GM12878 (cell line): ENCODE measurements at regions not wholly inside any gene's neighbourhood (a gene's known extent, or its start where the extent isn't known, plus 50 kb on each side); places are given as distances from the start of the nearest gene placed in this dataset.

Source experiments
- ATAC-seq: fragments of 200-7000 bp; cut with Tn5 transposase; 3 replicates; pipeline ENCODE4 v1.9.1; 2020; ENCODE audit warnings: mild to moderate bottlenecking, moderate library complexity
- BruUV-seq: library from RNA; stranded (reverse); fragments of 400-500 nt; replicated peaks from 2 replicates; lab custom pipeline; 2021; lab: Mats Ljungman, UMichigan
- CTCF ChIA-PET: fragments of 300-600 bp; sonication (Branson Sonifier 250); formaldehyde crosslinking; extraction: SDS; loops from one replicate; lab custom pipeline; 2021; ENCODE audit warnings: inconsistent platforms; lab: Yijun Ruan, JAX
- POLR2A ChIA-PET: fragments of 350-600 bp; formaldehyde crosslinking; extraction: SDS; loops from one replicate; lab custom pipeline; 2021; ENCODE audit warnings: inconsistent platforms; lab: Charles Lee
- RAD21 ChIA-PET: fragments of 300-600 bp; sonication (Branson Sonifier 250); formaldehyde crosslinking; loops from one replicate; lab custom pipeline; 2023; ENCODE audit warnings: antibody characterized with exemption; ENCODE audit not compliant: unreplicated experiment; lab: Charles Lee
- SMC1A ChIA-PET: fragments of 300-600 bp; sonication (Branson Sonifier 250); formaldehyde crosslinking; loops from one replicate; lab custom pipeline; 2023; ENCODE audit not compliant: unreplicated experiment, uncharacterized antibody; lab: Charles Lee
- DNase-seq: peaks from one replicate; pipeline ENCODE4 v3.0.0-alpha.2; 2011; ENCODE audit warnings: low read depth, low spot score
- FAIRE-seq: peaks from 3 replicates; lab custom pipeline; 2011; peaks lifted over from hg19 to GRCh38; lab: Jason Lieb, UNC
- H2AFZ ChIP-seq: 2 replicates; pipeline ENCODE4 v1.6.0; 2011; ENCODE audit warnings: low read depth, low read length, control low read depth; ENCODE audit not compliant: control insufficient read depth
- H3K27ac ChIP-seq: 2 replicates; pipeline ENCODE4 v1.5.1; 2011; ENCODE audit warnings: control low read depth; ENCODE audit not compliant: control insufficient read depth, insufficient read depth
- H3K27me3 ChIP-seq, 2 experiments: replicated peaks in 1 of 2; 2 replicates each; pipeline versions ENCODE4 v1.6.0 to v1.6.1; 2011; ENCODE audit warnings: low read length in 1 of 2; ENCODE audit not compliant: control insufficient read depth in 2 of 2, insufficient read depth in 2 of 2
- H3K36me3 ChIP-seq, 2 experiments: 2 replicates each; pipeline ENCODE4 v1.5.1; 2011; ENCODE audit warnings: low read length in 1 of 2; ENCODE audit not compliant: control insufficient read depth in 2 of 2, insufficient read depth in 2 of 2
- H3K4me1 ChIP-seq: 2 replicates; pipeline ENCODE4 v1.6.1; 2011; ENCODE audit warnings: mild to moderate bottlenecking, low read length, moderate library complexity, mixed read lengths; ENCODE audit not compliant: control insufficient read depth, insufficient read depth
- H3K4me2 ChIP-seq: 2 replicates; pipeline ENCODE4 v1.6.0; 2011; ENCODE audit warnings: control low read depth; ENCODE audit not compliant: control insufficient read depth, insufficient read depth
- H3K4me3 ChIP-seq: fragments of 200-600 bp; sonication (generic); 2 replicates; pipeline ENCODE4 v1.5.1; 2016
- H3K79me2 ChIP-seq: 2 replicates; pipeline ENCODE4 v1.6.0; 2011; ENCODE audit warnings: low read length; ENCODE audit not compliant: control insufficient read depth, insufficient read depth
- H3K9ac ChIP-seq: 2 replicates; pipeline ENCODE4 v1.8.0; 2011; ENCODE audit warnings: low read length, control low read depth, mixed read lengths; ENCODE audit not compliant: control insufficient read depth, insufficient read depth
- H3K9me3 ChIP-seq: replicated peaks from 3 replicates; pipeline ENCODE4 v1.5.1; 2011; ENCODE audit warnings: mild to moderate bottlenecking, low read length; ENCODE audit not compliant: control insufficient read depth, insufficient read depth
- H4K20me1 ChIP-seq: 2 replicates; pipeline ENCODE4 v1.6.0; 2011; ENCODE audit not compliant: control insufficient read depth, insufficient read depth
- BCL11A ChIP-seq: IDR thresholded peaks from 2 replicates; pipeline ENCODE4 v1.6.1; 2011; ENCODE audit warnings: low read depth, low read length
- DPF2 ChIP-seq: fragments of 450-650 bp; IDR thresholded peaks from 2 replicates; pipeline ENCODE4 v1.6.1; 2017; ENCODE audit warnings: mild to moderate bottlenecking
- EGR1 ChIP-seq, 2 experiments: IDR thresholded peaks; 1 replicate in 1 of 2; 2 replicates in 1 of 2; pipeline ENCODE4 v1.6.1; 2011 to 2012; ENCODE audit warnings: low read depth in 2 of 2, low read length in 2 of 2, borderline replicate concordance in 1 of 2, mild to moderate bottlenecking in 1 of 2, moderate library complexity in 1 of 2
- GATAD2B ChIP-seq: fragments of 450-650 bp; conservative IDR thresholded peaks from 2 replicates; pipeline ENCODE4 v1.6.1; 2017; ENCODE audit warnings: low read depth, mild to moderate bottlenecking, moderate library complexity
- IKZF1 ChIP-seq: fragments of 450-650 bp; conservative IDR thresholded peaks from 2 replicates; pipeline ENCODE4 v1.6.1; 2017; ENCODE audit warnings: antibody characterized with exemption, mild to moderate bottlenecking
- KDM1A ChIP-seq: fragments of 200-600 bp; sonication (generic); IDR thresholded peaks from 2 replicates; pipeline ENCODE4 v1.6.1; 2016; ENCODE audit warnings: borderline replicate concordance
- LARP7 ChIP-seq: fragments of 450-650 bp; IDR thresholded peaks from 2 replicates; pipeline ENCODE4 v1.6.1; 2017; ENCODE audit warnings: mild to moderate bottlenecking
- MYC ChIP-seq: IDR thresholded peaks from 2 replicates; pipeline ENCODE4 v1.6.1; 2011; ENCODE audit warnings: mild to moderate bottlenecking, low read length, moderate library complexity, inconsistent platforms; ENCODE audit not compliant: insufficient read depth, insufficient replicate concordance, insufficient read length, severe bottlenecking
- NBN ChIP-seq: fragments of 450-650 bp; IDR thresholded peaks from 2 replicates; pipeline ENCODE4 v1.6.1; 2016
- NFXL1 ChIP-seq: fragments of 450-650 bp; IDR thresholded peaks from 2 replicates; pipeline ENCODE4 v1.6.1; 2017; ENCODE audit warnings: antibody characterized with exemption, mild to moderate bottlenecking, borderline replicate concordance
- PAX8 ChIP-seq: fragments of 450-650 bp; IDR thresholded peaks from 2 replicates; pipeline ENCODE4 v1.6.1; 2017; ENCODE audit warnings: mild to moderate bottlenecking, moderate library complexity
- RB1 ChIP-seq: fragments of 450-650 bp; formaldehyde crosslinking; IDR thresholded peaks from 2 replicates; pipeline ENCODE4 v1.6.1; 2017; ENCODE audit warnings: mild to moderate bottlenecking, borderline replicate concordance
- SIN3A ChIP-seq: IDR thresholded peaks from 2 replicates; pipeline ENCODE4 v1.6.1; 2012; ENCODE audit warnings: low read depth, low read length, improper control_type of control experiment
- SKIL ChIP-seq: fragments of 450-650 bp; IDR thresholded peaks from 2 replicates; pipeline ENCODE4 v1.6.1; 2017; ENCODE audit warnings: mild to moderate bottlenecking, low read depth, inconsistent platforms; ENCODE audit not compliant: poor library complexity, severe bottlenecking
- SMARCA5 ChIP-seq: fragments of 450-650 bp; IDR thresholded peaks from 2 replicates; pipeline ENCODE4 v1.6.1; 2017; ENCODE audit warnings: mild to moderate bottlenecking
- TCF12 ChIP-seq: IDR thresholded peaks from 2 replicates; pipeline ENCODE4 v1.6.1; 2011; ENCODE audit warnings: low read depth, mild to moderate bottlenecking, low read length
- ZNF384 ChIP-seq: IDR thresholded peaks from 2 replicates; pipeline ENCODE4 v1.6.1; 2012; ENCODE audit warnings: low read depth, mild to moderate bottlenecking, low read length, improper control_type of control experiment, borderline replicate concordance
- ZZZ3 ChIP-seq: IDR thresholded peaks from 2 replicates; pipeline ENCODE4 v1.6.1; 2011; ENCODE audit warnings: low read depth; ENCODE audit not compliant: control insufficient read depth, insufficient read length
- in situ Hi-C: fragments of 300-500 bp; cut with MboI; formaldehyde crosslinking; loops from 9 replicates; pipeline ENCODE4 v1.14.3; 2018; ENCODE audit warnings: mixed read lengths
- intact Hi-C: fragments of 100-400 bp; cut with micrococcal nuclease; formaldehyde crosslinking; loops from one replicate; pipeline ENCODE4 v1.14.2; 2022; ENCODE audit not compliant: unreplicated experiment
- TF ChIP-seq, protein P1 (sequence below): fragments of 150-350 bp; IDR thresholded peaks from 2 replicates; pipeline ENCODE4 v1.6.1; 2016; ENCODE audit warnings: low read depth, low read length

DNA sequence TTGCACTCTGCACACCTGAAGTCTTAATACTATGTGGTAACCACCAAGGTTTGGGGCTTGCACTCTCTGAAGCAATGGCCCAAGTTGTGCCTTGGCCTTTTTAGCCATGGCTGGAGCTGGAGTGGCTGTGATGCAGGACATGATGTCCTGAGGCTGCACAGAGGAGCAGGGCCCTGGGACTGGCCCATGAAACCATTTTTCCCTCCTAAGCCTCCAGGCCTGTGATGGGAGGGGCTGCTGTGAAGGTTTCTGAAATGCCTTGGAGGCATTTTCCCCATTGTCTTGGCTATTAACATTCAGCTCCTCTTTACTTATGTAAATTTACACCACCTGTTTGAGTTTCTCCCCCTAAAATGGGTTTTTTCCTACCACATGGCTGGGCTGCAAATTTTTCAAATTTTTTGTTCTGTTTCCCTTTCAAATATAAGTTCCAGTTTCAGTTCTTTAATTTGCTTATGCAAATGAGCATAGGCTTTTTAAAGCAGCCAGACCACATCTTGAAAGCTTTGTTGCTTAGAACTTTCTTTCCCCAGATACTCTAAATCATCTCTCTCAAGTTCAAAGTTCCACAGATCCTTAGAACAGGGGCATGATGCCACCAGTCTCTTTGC is 237.4 kb upstream of the DMAC1 start:
- H3K27ac ChIP-seq: no peak overlapping the region
- no peak for FAIRE-seq

More for the DNA sequence above, 237.4 kb upstream of the DMAC1 start:
- Histone ChIP-seq H3K9me3 (peaks cover 3% of the 10 kb centered on the region; the same call in 2 of the 3 replicates), H3K79me2 (no peaks in the 10 kb centered on the region), H3K9ac (no peak overlapping the region)
- DNase-seq: no peak
- no TSS peak for BruUV-seq
- no peak for TF ChIP-seq DPF2
- no peak for TF ChIP-seq SMARCA5
- no peak for TF ChIP-seq LARP7
- TF ChIP-seq IKZF1: no peak
- no peak for TF ChIP-seq KDM1A
- no peak for TF ChIP-seq ZNF384
- no peak for TF ChIP-seq NFXL1
- no peak for TF ChIP-seq ZZZ3
- no peak for TF ChIP-seq TCF12
- TF ChIP-seq SKIL: no peak
- TF ChIP-seq SIN3A: no peak
- TF ChIP-seq, protein P1, sequence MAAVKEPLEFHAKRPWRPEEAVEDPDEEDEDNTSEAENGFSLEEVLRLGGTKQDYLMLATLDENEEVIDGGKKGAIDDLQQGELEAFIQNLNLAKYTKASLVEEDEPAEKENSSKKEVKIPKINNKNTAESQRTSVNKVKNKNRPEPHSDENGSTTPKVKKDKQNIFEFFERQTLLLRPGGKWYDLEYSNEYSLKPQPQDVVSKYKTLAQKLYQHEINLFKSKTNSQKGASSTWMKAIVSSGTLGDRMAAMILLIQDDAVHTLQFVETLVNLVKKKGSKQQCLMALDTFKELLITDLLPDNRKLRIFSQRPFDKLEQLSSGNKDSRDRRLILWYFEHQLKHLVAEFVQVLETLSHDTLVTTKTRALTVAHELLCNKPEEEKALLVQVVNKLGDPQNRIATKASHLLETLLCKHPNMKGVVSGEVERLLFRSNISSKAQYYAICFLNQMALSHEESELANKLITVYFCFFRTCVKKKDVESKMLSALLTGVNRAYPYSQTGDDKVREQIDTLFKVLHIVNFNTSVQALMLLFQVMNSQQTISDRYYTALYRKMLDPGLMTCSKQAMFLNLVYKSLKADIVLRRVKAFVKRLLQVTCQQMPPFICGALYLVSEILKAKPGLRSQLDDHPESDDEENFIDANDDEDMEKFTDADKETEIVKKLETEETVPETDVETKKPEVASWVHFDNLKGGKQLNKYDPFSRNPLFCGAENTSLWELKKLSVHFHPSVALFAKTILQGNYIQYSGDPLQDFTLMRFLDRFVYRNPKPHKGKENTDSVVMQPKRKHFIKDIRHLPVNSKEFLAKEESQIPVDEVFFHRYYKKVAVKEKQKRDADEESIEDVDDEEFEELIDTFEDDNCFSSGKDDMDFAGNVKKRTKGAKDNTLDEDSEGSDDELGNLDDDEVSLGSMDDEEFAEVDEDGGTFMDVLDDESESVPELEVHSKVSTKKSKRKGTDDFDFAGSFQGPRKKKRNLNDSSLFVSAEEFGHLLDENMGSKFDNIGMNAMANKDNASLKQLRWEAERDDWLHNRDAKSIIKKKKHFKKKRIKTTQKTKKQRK: no peak
- no peak for TF ChIP-seq EGR1 (IDR thresholded peaks at IDR 0.05; ENCODE audit: borderline replicate concordance in 1 of 2, low read depth in 2 of 2, low read length in 2 of 2)
- TF ChIP-seq NBN: no peak
- TF ChIP-seq GATAD2B: no peak
- TF ChIP-seq RB1: no peak
- no peak for TF ChIP-seq PAX8
- no peak for TF ChIP-seq MYC
- TF ChIP-seq BCL11A: no peak
- TF ChIP-seq, all 136 proteins: peak for 0
- ATAC-seq: no peak
- no peaks in the 10 kb centered on the region for H3K4me1 ChIP-seq
- SMC1A ChIA-PET: no interaction called here
- H2AFZ ChIP-seq: no peak overlapping the region
- H3K4me2 ChIP-seq: no peak overlapping the region
- in situ Hi-C loops: no loop called here
- POLR2A ChIA-PET: no interaction called here
- CTCF ChIA-PET: no interaction called here
- no peak overlapping the region for H3K4me3 ChIP-seq
- RAD21 ChIA-PET: no interaction called here
- no peaks in the 10 kb centered on the region for H3K36me3 ChIP-seq
- intact Hi-C loops: no loop called here
- H3K27me3 ChIP-seq: no peaks in the 10 kb centered on the region
- no peaks in the 10 kb centered on the region for H4K20me1 ChIP-seq
